Stimulated activated CD8-positive, alpha-beta memory T cell treated with anti-CD3 and anti-CD28 coated beads, Interleukin-4, amount 100 ng/mL, for 24 hours (primary cell): ENCODE measurements at regions not wholly inside any gene's neighbourhood (a gene's known extent, or its start where the extent isn't known, plus 50 kb on each side); places are given as distances from the start of the nearest gene placed in this dataset.
"Not testable (repeated sequence)": the region's sequence is repeated elsewhere in the genome, so short reads cannot be mapped to it uniquely, and the experiment has no call there.

Experiments used
- DNase-seq: peaks from one replicate; pipeline ENCODE4 v3.0.0-alpha.2; 2020; ENCODE audit warnings: low read depth

- DNase-seq = no peak
Observed at GRCh38 chr4:140249351-140249750, 95.4 kb upstream of the MAML3 start.

DNA sequence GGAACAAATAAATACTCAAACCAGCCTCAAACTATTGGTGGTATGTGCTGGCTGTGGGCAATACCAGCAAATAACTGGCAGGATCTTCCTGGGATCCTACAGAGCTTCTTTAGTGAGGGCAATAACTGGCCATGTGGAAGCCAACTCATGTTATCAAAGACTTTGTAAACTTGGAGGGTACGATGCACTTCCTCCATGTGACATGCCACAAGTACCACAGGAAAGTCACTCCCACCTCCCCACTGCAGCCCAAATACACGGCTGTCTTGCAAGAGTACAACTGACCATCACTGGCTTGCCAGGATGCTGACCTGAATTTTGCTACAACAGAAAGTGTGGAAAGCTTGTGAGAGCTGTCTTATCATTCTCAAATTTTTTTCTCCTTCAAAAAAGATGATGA lies 93.3 kb upstream of the MAML3 start:
- DNase-seq = no peak

- DNase-seq = no peak
Observed at GRCh38 chr4:140246216-140246615, 92.2 kb upstream of the MAML3 start.

- no peak for DNase-seq
Observed at GRCh38 chr4:140244328-140244727, 90.3 kb upstream of the MAML3 start.

DNA sequence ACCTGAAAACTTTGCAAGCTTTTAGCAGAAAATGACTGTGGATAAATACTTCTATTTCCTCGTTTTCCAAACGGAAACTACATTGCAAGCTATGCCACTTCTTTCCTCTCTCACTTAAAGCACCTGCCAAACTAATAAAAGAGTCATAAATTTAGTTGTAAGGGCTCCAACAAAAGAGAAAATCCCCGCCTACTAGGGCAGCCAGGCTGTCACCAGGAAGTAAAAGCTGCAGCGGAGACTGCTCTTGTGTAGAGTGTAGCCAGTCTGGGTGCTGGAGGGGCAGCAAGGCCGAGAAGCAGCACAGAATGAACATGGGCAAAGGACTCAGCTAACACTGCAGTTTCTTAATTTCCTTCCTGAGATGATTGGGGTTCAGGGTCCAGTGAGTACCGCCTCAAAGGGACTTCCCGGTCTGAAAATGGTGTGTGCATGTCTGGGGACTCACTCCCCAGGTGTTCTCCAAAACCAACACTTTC lies 89.3 kb upstream of the MAML3 start:
- DNase-seq = no peak

DNA sequence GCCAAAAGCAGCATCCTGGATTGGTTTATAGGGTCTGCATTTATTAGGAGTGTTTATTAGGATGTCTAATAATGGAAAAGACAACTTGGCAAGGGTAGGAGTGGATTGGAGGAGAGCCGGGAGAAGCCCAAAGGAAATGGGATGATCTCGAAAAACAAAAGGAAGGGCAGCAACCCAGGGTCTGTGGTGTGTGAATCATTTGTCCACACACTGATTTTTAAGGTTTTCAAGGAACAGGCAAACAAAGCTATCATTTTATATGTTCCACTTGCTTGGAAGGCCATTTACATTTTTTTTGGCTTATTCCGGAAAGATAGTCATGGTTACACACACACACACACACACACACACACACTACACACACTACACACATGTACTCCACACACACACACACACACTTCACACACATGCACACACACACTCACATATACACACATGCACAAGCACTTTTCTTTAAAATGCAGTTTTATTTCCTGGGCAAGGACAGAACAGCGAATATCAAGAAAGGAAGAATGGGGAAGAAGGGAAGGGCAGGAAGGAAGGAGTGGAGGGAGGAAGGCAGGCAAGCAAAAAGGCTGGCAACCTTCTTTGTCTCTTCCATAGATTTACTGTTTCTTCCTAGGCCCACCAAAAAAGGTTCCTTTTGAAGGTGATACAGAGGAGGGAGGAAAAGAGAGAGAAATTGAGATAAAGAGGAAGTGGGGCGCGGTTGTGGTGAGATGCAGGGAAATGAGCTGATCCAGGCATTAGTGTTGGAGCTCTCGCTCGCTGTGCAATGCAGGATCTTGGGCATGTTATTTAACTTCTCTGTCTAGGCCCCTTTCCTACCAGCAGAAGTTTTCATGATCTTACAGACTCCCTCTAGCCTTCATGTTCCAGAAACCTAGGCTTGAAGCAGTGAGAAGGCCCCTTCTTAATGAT lies 88.6 kb upstream of the MAML3 start:
- no peak for DNase-seq

DNA sequence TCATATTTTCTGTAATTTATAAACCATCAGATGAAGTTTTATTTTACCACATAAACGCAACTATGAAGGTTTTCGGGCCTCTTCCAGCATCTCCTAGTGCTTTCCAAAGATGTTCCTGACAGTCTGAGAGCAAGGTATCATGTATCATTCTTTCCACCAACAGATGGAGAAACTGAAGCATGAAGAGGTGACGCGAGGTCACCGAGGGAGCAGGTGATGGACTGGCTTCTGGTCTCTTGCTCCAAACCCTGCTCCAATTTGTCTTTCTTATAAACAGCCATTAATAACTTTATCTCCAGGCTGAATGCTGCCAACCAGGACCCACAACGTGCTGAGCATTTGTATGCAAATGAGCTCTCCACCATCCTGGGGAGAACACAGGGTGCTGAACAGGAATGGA lies 86.3 kb upstream of the MAML3 start:
- no peak for DNase-seq

DNA sequence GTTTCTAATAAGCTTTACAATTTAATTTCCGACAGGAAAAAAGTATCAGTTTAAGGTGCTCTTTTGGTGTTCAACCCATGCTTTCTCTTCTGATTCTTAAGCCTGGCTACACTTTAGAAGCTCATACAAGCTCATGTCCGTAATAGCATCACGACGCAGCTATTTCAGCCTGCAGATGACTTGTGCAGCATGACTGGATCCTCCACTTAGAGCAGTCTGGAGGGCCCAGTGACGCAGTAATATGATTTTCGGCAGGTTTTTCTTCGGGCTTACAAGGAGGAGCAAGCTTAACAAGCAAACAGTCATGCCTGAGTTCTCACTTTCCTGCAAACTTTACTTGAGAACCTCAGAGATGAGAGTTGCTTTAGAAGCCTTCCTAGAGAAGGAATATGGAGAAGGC lies 85.3 kb upstream of the MAML3 start:
- DNase-seq = no peak

DNA sequence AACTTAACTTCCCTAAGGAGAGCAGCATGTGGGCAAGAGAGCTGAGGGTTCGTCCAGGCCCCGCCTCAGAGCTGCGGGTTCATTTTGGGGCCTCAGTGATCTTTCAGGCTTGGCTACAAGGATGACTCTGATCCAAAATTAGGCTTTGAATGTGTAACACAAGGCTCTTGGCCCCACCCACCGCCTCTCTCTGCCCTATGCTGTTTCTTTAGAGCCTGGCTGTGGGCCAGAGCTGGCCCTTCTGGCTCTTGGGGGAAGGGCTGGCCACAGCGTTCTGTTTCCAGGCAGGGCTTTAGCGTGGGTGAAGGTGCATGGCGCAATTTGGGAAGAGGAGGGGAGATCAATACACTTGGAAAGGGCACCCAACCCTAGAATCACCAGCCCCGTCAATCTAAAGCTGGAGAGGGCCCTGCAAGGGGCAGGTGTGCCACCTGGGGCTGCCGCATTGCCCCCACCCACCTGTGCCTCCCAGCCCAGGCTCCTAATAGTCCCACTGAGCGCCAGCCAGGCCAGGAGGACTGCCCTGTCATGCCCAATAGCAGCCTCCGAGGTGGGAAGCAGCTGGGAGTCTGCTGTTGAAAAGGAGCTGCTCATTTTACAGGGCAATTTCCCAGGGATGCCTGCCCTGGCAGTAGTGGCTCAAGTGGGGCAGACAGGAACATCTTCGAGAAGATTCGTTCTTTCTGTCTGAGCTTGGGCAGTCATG lies 84.5 kb upstream of the MAML3 start:
- no peak for DNase-seq

- no peak for DNase-seq
Observed at GRCh38 chr4:140237616-140238350, 83.8 kb upstream of the MAML3 start.

GRCh38 chr4:140236654-140237169 lies 82.7 kb upstream of the MAML3 start:
- DNase-seq = no peak

GRCh38 chr4:140234697-140235060 lies 80.7 kb upstream of the MAML3 start:
- DNase-seq = no peak

- DNase-seq = no peak
Observed at GRCh38 chr4:140233791-140234696, 80.1 kb upstream of the MAML3 start.

GRCh38 chr4:140229881-140230280 lies 75.9 kb upstream of the MAML3 start:
- DNase-seq = no peak

DNA sequence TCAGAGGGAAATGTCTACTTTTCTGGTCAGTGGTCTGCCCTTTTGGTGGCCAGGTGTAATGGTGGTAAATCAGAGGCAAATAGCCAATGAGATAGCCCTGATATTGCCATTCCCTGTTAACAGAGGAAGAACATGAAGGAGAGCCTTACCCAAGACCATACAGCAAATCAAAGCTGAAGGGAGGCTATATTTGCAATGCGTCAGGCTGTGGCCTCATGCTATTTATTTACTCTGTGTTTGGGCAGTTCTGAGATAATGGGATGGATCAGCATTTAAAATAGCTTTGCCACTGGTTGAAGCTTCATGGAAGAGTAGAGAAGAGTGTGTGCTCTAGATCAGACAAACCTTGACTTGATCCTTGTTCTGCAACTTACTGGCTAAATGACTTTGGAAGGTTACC lies 73.3 kb upstream of the MAML3 start:
- no peak for DNase-seq

- DNase-seq = no peak
Observed at GRCh38 chr4:140223056-140223810, 69.2 kb upstream of the MAML3 start.

GRCh38 chr4:140222171-140222570 lies 68.2 kb upstream of the MAML3 start:
- DNase-seq = no peak

- no peak for DNase-seq
Observed at GRCh38 chr4:140220058-140220457, 66.1 kb upstream of the MAML3 start.

- DNase-seq = no peak
Observed at GRCh38 chr4:140219567-140219966, 65.6 kb upstream of the MAML3 start.

- not testable (repeated sequence) for DNase-seq
Observed at GRCh38 chr4:140219070-140219469, 65.1 kb upstream of the MAML3 start.

DNA sequence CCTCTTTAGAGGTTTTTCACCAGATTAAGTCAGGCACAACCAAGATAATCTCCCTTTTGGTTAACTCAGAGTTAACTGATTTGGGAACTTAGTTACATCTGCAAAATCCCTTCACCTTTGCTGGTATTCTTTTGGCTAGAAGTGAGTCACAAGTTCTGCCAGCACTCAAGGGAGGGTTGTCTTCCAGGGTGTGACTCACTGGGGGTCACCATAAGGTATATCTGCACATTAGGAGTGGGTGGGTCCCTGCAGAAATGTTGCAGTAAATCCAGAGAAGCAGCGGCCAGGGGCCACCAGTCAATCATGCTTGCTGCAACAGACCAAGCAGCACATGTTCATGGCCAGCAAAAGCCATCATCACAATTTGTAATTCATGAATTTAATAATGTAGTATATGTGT lies 59.8 kb upstream of the MAML3 start:
- DNase-seq = no peak
